Keratinocyte (primary cell): ENCODE measurements at regions not wholly inside any gene's neighbourhood (a gene's known extent, or its start where the extent isn't known, plus 50 kb on each side); places are given as distances from the start of the nearest gene placed in this dataset.

Experiments
- DNase-seq: peaks from one replicate; pipeline ENCODE4 v3.0.0-alpha.2; 2011; ENCODE audit warnings: low read depth, missing footprints, low spot score
- FAIRE-seq: peaks from 2 replicates; lab custom pipeline; 2011; peaks lifted over from hg19 to GRCh38; lab: Jason Lieb, UNC
- H2AFZ ChIP-seq: 2 replicates; pipeline ENCODE4 v1.6.0; 2012; ENCODE audit warnings: low read length, control low read depth, inconsistent platforms; ENCODE audit not compliant: control insufficient read depth
- H3K27ac ChIP-seq: 2 replicates; pipeline ENCODE4 v1.5.1; 2011; ENCODE audit warnings: low read length; ENCODE audit not compliant: control insufficient read depth, insufficient read depth
- H3K27me3 ChIP-seq: 3 replicates; pipeline ENCODE4 v1.6.0; 2011; ENCODE audit warnings: low read length; ENCODE audit not compliant: control insufficient read depth, insufficient read depth; ENCODE audit errors: extremely low read depth
- H3K36me3 ChIP-seq, 2 experiments: 2 replicates in 1 of 2; 3 replicates in 1 of 2; pipeline ENCODE4 v1.5.1; 2011; ENCODE audit warnings: low read length in 2 of 2, mild to moderate bottlenecking in 1 of 2; ENCODE audit not compliant: control insufficient read depth in 2 of 2, insufficient read depth in 2 of 2; ENCODE audit errors: extremely low read depth in 1 of 2
- H3K4me1 ChIP-seq: 3 replicates; pipeline ENCODE4 v1.5.1; 2011; ENCODE audit warnings: low read length; ENCODE audit not compliant: control insufficient read depth, insufficient read depth; ENCODE audit errors: extremely low read depth
- H3K4me2 ChIP-seq: 3 replicates; pipeline ENCODE4 v1.6.0; 2011; ENCODE audit warnings: low read depth, low read length; ENCODE audit not compliant: control insufficient read depth, insufficient read depth; ENCODE audit errors: extremely low read depth
- H3K4me3 ChIP-seq, 3 experiments: fragments of 200-600 bp in 1 of 3; sonication (generic) in 1 of 3; 2 replicates in 2 of 3; 3 replicates in 1 of 3; pipeline ENCODE4 v1.5.1; 2011 to 2016; ENCODE audit warnings: low read length in 3 of 3, mild to moderate bottlenecking in 3 of 3, control low read depth in 2 of 3, inconsistent platforms in 1 of 3, low read depth in 1 of 3, mixed read lengths in 1 of 3, mixed run types in 1 of 3, moderate library complexity in 1 of 3; ENCODE audit not compliant: control insufficient read depth in 2 of 3, insufficient read depth in 2 of 3; ENCODE audit errors: extremely low read depth in 1 of 3
- H3K79me2 ChIP-seq: 2 replicates; pipeline ENCODE4 v1.6.0; 2012; ENCODE audit warnings: low read length; ENCODE audit not compliant: control insufficient read depth, insufficient read depth
- H3K9ac ChIP-seq: 3 replicates; pipeline ENCODE4 v1.6.0; 2011; ENCODE audit warnings: low read length; ENCODE audit not compliant: control insufficient read depth, insufficient read depth; ENCODE audit errors: extremely low read depth
- H3K9me1 ChIP-seq: 3 replicates; pipeline ENCODE4 v1.6.0; 2011; ENCODE audit warnings: low read length; ENCODE audit not compliant: control insufficient read depth, insufficient read depth; ENCODE audit errors: extremely low read depth
- H3K9me3 ChIP-seq: 2 replicates; pipeline ENCODE4 v1.5.1; 2012; ENCODE audit warnings: low read depth, low read length; ENCODE audit not compliant: control insufficient read depth
- H4K20me1 ChIP-seq: 3 replicates; pipeline ENCODE4 v1.6.0; 2011; ENCODE audit warnings: low read length; ENCODE audit not compliant: control insufficient read depth, insufficient read depth; ENCODE audit errors: extremely low read depth
- EZH2 ChIP-seq: IDR thresholded peaks from one replicate; pipeline ENCODE4 v1.6.1; 2012; ENCODE audit warnings: inconsistent platforms, mild to moderate bottlenecking, low read length, moderate library complexity
- dilution Hi-C: fragments of 300-500 bp; cut with MboI; formaldehyde crosslinking; loops from one replicate; pipeline ENCODE4 v1.7.0; 2020; ENCODE audit warnings: low sequenced_read_pairs; ENCODE audit not compliant: extremely low pct_ligation_motif_present
- TF ChIP-seq, protein P1 (sequence below), 3 experiments: IDR thresholded peaks in 1 of 3; conservative IDR thresholded peaks in 1 of 3; optimal IDR thresholded peaks in 1 of 3; 2 replicates in 2 of 3; 3 replicates in 1 of 3; pipeline versions ENCODE3 to v1.5.1; 2011; ENCODE audit warnings: low read length in 3 of 3, mild to moderate bottlenecking in 3 of 3, moderate library complexity in 2 of 3, control low read depth in 1 of 3, inconsistent platforms in 1 of 3; ENCODE audit not compliant: insufficient read depth in 2 of 3; ENCODE audit errors: extremely low read depth in 1 of 3

DNA sequence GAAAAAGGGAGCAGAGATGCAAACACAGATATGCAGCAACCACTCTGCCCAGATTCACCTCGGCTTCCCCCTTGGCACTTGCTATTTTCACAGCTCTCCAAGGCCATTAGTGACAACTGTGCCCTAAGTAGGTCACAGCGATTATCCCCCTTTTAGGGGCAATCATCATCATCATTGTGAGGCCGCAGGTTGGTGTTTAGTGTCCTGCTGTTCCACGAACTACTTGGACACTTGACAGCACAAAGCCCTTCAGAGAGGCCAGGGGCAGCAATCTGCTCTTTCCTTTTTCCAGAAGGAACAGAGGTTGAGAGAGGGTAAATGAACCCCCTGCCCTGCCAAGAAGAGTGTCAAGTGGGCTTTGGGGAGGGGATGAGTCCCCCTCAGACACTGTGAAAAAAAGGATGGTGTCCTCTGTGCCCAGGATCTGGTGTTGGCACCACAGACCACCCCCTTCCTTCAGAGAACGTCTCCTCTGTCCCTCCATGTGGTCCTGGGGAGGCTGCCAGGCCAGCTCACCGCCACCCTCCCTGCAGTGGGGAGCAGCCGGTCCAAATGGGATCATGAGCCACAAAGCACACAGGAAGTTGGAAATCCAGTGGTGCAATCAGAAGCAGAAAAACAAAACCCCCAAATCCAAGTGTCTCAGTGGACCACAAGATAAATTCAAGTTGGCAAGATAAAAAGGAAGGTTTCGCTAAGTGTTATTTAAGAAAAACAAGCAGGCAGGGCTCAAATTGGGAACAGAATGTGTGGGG is 78.4 kb upstream of the MED9 start:
- H3K27me3 ChIP-seq: peaks cover 13% of the 10 kb centered on the region
- no peaks in the 10 kb centered on the region for H3K9me1 ChIP-seq
- H3K79me2 ChIP-seq: no peaks in the 10 kb centered on the region
- no peak overlapping the region for H3K4me3 ChIP-seq
- no peaks in the 10 kb centered on the region for H3K36me3 ChIP-seq
- no peaks in the 10 kb centered on the region for H4K20me1 ChIP-seq
- no peak overlapping the region for H3K9ac ChIP-seq
- TF ChIP-seq EZH2: no peak
- TF ChIP-seq, protein P1, sequence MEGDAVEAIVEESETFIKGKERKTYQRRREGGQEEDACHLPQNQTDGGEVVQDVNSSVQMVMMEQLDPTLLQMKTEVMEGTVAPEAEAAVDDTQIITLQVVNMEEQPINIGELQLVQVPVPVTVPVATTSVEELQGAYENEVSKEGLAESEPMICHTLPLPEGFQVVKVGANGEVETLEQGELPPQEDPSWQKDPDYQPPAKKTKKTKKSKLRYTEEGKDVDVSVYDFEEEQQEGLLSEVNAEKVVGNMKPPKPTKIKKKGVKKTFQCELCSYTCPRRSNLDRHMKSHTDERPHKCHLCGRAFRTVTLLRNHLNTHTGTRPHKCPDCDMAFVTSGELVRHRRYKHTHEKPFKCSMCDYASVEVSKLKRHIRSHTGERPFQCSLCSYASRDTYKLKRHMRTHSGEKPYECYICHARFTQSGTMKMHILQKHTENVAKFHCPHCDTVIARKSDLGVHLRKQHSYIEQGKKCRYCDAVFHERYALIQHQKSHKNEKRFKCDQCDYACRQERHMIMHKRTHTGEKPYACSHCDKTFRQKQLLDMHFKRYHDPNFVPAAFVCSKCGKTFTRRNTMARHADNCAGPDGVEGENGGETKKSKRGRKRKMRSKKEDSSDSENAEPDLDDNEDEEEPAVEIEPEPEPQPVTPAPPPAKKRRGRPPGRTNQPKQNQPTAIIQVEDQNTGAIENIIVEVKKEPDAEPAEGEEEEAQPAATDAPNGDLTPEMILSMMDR (optimal IDR thresholded peaks at IDR 0.05 in 1 of 3, IDR thresholded peaks at IDR 0.05 in 1 of 3, conservative IDR thresholded peaks at IDR 0.05 in 1 of 3; ENCODE audit: extremely low read depth in 1 of 3, insufficient read depth in 2 of 3, low read length in 3 of 3): no peak
- no peaks in the 10 kb centered on the region for H3K4me1 ChIP-seq
- no peak for FAIRE-seq
- no peak for DNase-seq
- no peak overlapping the region for H2AFZ ChIP-seq
- no peaks in the 10 kb centered on the region for H3K9me3 ChIP-seq
- dilution Hi-C loops: no loop called here
- no peak overlapping the region for H3K27ac ChIP-seq
- H3K4me2 ChIP-seq: no peak overlapping the region

DNA sequence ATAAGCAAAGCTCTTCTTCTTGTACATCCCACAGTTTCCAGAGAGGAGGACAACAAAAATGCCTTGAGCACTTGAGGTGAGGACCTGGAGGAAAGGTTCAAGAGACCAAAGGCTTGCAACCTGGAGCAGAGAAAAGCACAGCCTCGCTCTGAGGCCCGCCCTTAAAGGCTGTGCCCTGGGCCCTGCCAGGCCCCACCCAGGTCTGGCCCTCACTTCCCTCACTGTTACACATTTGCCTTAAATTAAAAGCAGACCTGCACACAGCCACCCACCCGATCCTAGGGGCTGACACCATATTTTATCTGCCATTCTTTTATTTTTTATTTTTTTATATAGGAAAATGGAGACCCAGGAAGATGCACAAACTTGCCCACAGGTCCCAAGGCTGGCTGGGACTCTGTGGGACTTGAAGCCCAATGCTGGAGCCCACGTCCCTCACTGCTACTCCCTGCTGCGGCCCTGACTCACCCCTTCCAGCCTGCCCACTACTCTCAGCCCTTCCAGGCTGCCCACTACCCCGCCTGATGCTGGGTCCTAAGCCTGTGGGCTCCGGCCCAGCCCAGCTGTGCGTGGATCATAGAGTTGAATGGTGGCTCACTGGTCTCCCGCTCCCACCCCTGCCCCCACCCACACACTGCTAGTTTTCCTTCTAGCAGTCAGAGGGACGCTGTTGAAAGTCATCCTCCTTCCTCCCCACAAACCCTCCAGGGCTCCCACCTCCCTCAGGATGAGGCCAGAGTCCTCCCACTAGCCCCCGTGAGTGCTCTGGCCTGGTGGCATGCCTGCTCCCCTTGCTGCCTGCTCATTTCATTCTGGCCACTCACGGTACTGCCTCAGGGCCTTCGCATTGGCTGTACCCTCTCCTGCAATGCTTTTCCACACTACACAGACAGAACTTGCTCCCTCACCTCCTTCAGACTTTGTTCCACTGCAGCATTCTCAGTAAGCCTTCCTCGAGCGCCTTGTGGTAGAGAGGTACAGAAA is 77.6 kb upstream of the MED9 start:
- H3K27ac ChIP-seq: no peak overlapping the region
- H3K9me1 ChIP-seq: no peaks in the 10 kb centered on the region
- H3K27me3 ChIP-seq: peaks cover 18% of the 10 kb centered on the region
- H3K9ac ChIP-seq: no peak overlapping the region
- no peak for FAIRE-seq
- H3K4me1 ChIP-seq: no peaks in the 10 kb centered on the region
- TF ChIP-seq, protein P1 (optimal IDR thresholded peaks at IDR 0.05 in 1 of 3, IDR thresholded peaks at IDR 0.05 in 1 of 3, conservative IDR thresholded peaks at IDR 0.05 in 1 of 3; ENCODE audit: extremely low read depth in 1 of 3, insufficient read depth in 2 of 3, low read length in 3 of 3): no peak
- TF ChIP-seq EZH2: no peak
- dilution Hi-C loops: no loop called here
- H3K79me2 ChIP-seq: no peaks in the 10 kb centered on the region
- no peaks in the 10 kb centered on the region for H3K36me3 ChIP-seq
- H3K4me3 ChIP-seq: no peak overlapping the region
- H3K9me3 ChIP-seq: no peaks in the 10 kb centered on the region
- H2AFZ ChIP-seq: no peak overlapping the region
- DNase-seq: no peak
- H4K20me1 ChIP-seq: no peaks in the 10 kb centered on the region
- no peak overlapping the region for H3K4me2 ChIP-seq
